Activated CD8-positive, alpha-beta T cell treated with anti-CD3 and anti-CD28 coated beads for 36 hours (primary cell): ENCODE measurements at regions not wholly inside any gene's neighbourhood (a gene's known extent, or its start where the extent isn't known, plus 50 kb on each side); places are given as distances from the start of the nearest gene placed in this dataset.

ENCODE experiments used
- ATAC-seq: fragments of 200-7000 bp; cut with Tn5 transposase; one replicate; pipeline ENCODE4 v1.10.0; 2021; ENCODE audit warnings: mild to moderate bottlenecking, moderate library complexity
- CTCF ChIA-PET: fragments of 350-600 bp; sonication (Branson Sonifier 250); formaldehyde crosslinking; loops from one replicate; lab custom pipeline; 2021; ENCODE audit warnings: antibody characterized with exemption; lab: Charles Lee
- POLR2A ChIA-PET: fragments of 350-600 bp; sonication (Branson Sonifier 250); formaldehyde crosslinking; loops from one replicate; lab custom pipeline; 2021; ENCODE audit warnings: antibody characterized with exemption; lab: Charles Lee
- DNase-seq: peaks from one replicate; pipeline ENCODE4 v3.0.0-alpha.2; 2020
- H3K27ac Mint-ChIP-seq: one replicate; pipeline ENCODE4 v1.8.0; 2021; ENCODE audit warnings: mild to moderate bottlenecking, mixed read lengths
- H3K27me3 Mint-ChIP-seq: one replicate; pipeline ENCODE4 v1.8.0; 2021; ENCODE audit warnings: mixed read lengths
- H3K36me3 Mint-ChIP-seq: one replicate; pipeline ENCODE4 v1.8.0; 2021; ENCODE audit warnings: low read depth, mixed read lengths
- H3K4me1 Mint-ChIP-seq: one replicate; pipeline ENCODE4 v1.8.0; 2021; ENCODE audit warnings: low read depth, mixed read lengths
- H3K4me3 Mint-ChIP-seq: one replicate; pipeline ENCODE4 v1.8.0; 2021; ENCODE audit warnings: mild to moderate bottlenecking, moderate library complexity, mixed read lengths
- H3K9me3 Mint-ChIP-seq: one replicate; pipeline ENCODE4 v1.8.0; 2021; ENCODE audit warnings: mixed read lengths
- CTCF ChIP-seq: fragments of 200-600 bp; IDR thresholded peaks from one replicate; pipeline ENCODE4 v1.8.0; 2022; ENCODE audit warnings: antibody characterized with exemption, mild to moderate bottlenecking
- intact Hi-C: fragments of 100-400 bp; cut with micrococcal nuclease; formaldehyde crosslinking; loops from one replicate; pipeline ENCODE4 v1.10.0; 2022

GRCh38 chr12:89862511-89863445 lies 154.1 kb upstream of the ATP2B1 start:
- H3K4me1 Mint-ChIP-seq, result peaks cover 56% of the 10 kb centered on the region
- H3K36me3 Mint-ChIP-seq, result peaks cover 5% of the 10 kb centered on the region
- peak overlapping the region; percentile 69 for H3K4me3 Mint-ChIP-seq
- POLR2A ChIA-PET, result interaction anchor here (0.7 to 1.8 kb wide), 5 partner anchors 18 to 214 kb away, joined by 3 to 7 read pairs (median 3); no protein-coding TSS in a partner anchor
- CTCF ChIA-PET, result interaction anchor here (1.4 to 1.5 kb wide), 2 partner anchors 11 to 87 kb away, joined by 4 to 5 read pairs; no protein-coding TSS in a partner anchor
- no peak for TF ChIP-seq CTCF
- ATAC-seq (peak; percentile 43), DNase-seq (peak; percentile 45)
- intact Hi-C loops, result loop anchor here (5.0 kb wide), 1 partner anchor 155 kb away; the partner anchor contains the start of gene ATP2B1
- peak overlapping the region; percentile 94 for H3K27ac Mint-ChIP-seq
- no peaks in the 10 kb centered on the region for H3K27me3 Mint-ChIP-seq
- H3K9me3 Mint-ChIP-seq, result peaks cover 8% of the 10 kb centered on the region

- Mint-ChIP-seq H3K4me1 (peaks cover 70% of the 10 kb centered on the region), H3K36me3 (peaks cover 5% of the 10 kb centered on the region), H3K27ac (peak overlapping the region; percentile 60), H3K27me3 (no peaks in the 10 kb centered on the region), H3K4me3 (no peak overlapping the region), H3K9me3 (peaks cover 8% of the 10 kb centered on the region)
- TF ChIP-seq CTCF, result no peak
- intact Hi-C loops, result loop anchor here (5.0 kb wide), 1 partner anchor 154 kb away; the partner anchor contains the start of gene ATP2B1
- ATAC-seq, result peak; percentile 32
- ChIA-PET POLR2A (no interaction called here), CTCF (interaction anchor here (1.1 to 1.4 kb wide), 2 partner anchors 154 to 317 kb away, joined by 3 to 5 read pairs; no protein-coding TSS in a partner anchor)
- peak; percentile 53 for DNase-seq
Measured at GRCh38 chr12:89861086-89861485, 152.4 kb upstream of the ATP2B1 start.

- TF ChIP-seq CTCF, result no peak
Measured at GRCh38 chr12:89859508-89860220, 151.0 kb upstream of the ATP2B1 start.

GRCh38 chr12:89858718-89859117 lies 150.1 kb upstream of the ATP2B1 start:
- Mint-ChIP-seq H3K4me1 (peaks cover 68% of the 10 kb centered on the region), H3K27ac (no peak overlapping the region)

More at GRCh38 chr12:89859508-89860220, 151.0 kb upstream of the ATP2B1 start:
- no peak for ATAC-seq
- ChIA-PET POLR2A (no interaction called here), CTCF (interaction anchor here (1.1 to 1.4 kb wide), 2 partner anchors 153 to 316 kb away, joined by 3 to 5 read pairs; no protein-coding TSS in a partner anchor)
- Mint-ChIP-seq H3K27ac (no peak overlapping the region), H3K9me3 (peaks cover 4% of the 10 kb centered on the region), H3K27me3 (no peaks in the 10 kb centered on the region), H3K4me3 (no peak overlapping the region), H3K4me1 (peaks cover 74% of the 10 kb centered on the region), H3K36me3 (peaks cover 5% of the 10 kb centered on the region)
- intact Hi-C loops, result loop anchor here (5.0 to 10.0 kb wide), 3 partner anchors 88 to 152 kb away; partner anchors contain the start of gene ATP2B1
- DNase-seq, result peak; percentile 10

More at GRCh38 chr12:89858718-89859117, 150.1 kb upstream of the ATP2B1 start:
- no peak overlapping the region for H3K4me3 Mint-ChIP-seq
- no peaks in the 10 kb centered on the region for H3K27me3 Mint-ChIP-seq
- ChIA-PET POLR2A (no interaction called here), CTCF (no interaction called here)
- peaks cover 4% of the 10 kb centered on the region for H3K9me3 Mint-ChIP-seq
- intact Hi-C loops, result loop anchor here (5.0 to 10.0 kb wide), 2 partner anchors 89 to 94 kb away; no protein-coding TSS in a partner anchor
- TF ChIP-seq CTCF, result no peak
- ATAC-seq, result no peak
- peaks cover 5% of the 10 kb centered on the region for H3K36me3 Mint-ChIP-seq
- DNase-seq, result no peak
